C4-2B (cell line): ENCODE measurements at regions not wholly inside any gene's neighbourhood (a gene's known extent, or its start where the extent isn't known, plus 50 kb on each side); places are given as distances from the start of the nearest gene placed in this dataset.

Experiments used
- H3K27ac ChIP-seq: fragments of 450-650 bp; 2 replicates; pipeline ENCODE4 v1.5.1; 2017
- ZFX ChIP-seq: fragments of 450-650 bp; IDR thresholded peaks from 2 replicates; pipeline ENCODE4 v1.6.1; 2017
- TF ChIP-seq, protein P1 (sequence below): fragments of 450-650 bp; conservative IDR thresholded peaks from 2 replicates; pipeline ENCODE4 v1.5.1; 2017; ENCODE audit warnings: mild to moderate bottlenecking

DNA sequence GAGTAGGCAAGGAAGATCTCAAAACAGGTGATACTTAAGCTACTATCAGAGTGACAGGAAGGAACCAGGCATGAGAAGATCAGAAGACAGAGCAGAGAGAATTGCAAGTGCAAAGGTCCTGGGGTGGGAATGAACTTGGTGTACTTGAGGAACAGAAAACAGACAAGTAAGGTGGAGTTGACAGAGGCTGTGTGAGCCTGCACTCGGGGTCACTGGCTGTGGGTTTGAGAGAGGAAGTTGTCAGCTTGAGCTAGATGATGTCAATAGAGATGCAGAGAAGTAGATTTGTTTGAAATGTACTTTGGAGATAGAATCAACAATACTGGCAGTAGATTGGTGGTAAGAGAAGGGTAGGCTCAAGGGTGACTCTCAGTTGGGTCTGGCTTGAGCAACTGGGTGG is 209.5 kb downstream of the CLIC5 start:
- TF ChIP-seq, protein P1, sequence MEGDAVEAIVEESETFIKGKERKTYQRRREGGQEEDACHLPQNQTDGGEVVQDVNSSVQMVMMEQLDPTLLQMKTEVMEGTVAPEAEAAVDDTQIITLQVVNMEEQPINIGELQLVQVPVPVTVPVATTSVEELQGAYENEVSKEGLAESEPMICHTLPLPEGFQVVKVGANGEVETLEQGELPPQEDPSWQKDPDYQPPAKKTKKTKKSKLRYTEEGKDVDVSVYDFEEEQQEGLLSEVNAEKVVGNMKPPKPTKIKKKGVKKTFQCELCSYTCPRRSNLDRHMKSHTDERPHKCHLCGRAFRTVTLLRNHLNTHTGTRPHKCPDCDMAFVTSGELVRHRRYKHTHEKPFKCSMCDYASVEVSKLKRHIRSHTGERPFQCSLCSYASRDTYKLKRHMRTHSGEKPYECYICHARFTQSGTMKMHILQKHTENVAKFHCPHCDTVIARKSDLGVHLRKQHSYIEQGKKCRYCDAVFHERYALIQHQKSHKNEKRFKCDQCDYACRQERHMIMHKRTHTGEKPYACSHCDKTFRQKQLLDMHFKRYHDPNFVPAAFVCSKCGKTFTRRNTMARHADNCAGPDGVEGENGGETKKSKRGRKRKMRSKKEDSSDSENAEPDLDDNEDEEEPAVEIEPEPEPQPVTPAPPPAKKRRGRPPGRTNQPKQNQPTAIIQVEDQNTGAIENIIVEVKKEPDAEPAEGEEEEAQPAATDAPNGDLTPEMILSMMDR = no peak
- TF ChIP-seq ZFX = no peak

DNA sequence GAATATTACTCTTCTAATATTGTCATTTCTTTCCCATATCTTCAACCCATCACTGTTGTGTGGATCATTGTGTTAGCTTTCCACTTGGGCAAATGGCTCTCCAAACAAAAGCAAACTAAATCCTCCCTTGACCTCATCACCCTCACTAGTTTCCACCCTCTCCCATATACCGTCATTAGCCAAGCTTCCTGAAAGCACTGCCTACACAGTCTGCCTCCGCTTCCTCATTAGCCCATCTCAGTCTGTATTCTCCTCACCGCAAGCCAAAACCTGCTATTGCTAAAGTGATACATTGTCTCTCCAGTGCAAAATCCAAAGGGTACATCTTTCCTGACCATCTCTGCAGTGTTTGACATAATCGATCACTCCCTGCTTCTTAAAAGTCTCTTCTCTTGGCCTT is 212.6 kb downstream of the CLIC5 start:
- no peak for TF ChIP-seq ZFX
- TF ChIP-seq, protein P1 = no peak
- H3K27ac ChIP-seq = no peak overlapping the region

More for the DNA sequence above, 209.5 kb downstream of the CLIC5 start:
- H3K27ac ChIP-seq = no peak overlapping the region

DNA sequence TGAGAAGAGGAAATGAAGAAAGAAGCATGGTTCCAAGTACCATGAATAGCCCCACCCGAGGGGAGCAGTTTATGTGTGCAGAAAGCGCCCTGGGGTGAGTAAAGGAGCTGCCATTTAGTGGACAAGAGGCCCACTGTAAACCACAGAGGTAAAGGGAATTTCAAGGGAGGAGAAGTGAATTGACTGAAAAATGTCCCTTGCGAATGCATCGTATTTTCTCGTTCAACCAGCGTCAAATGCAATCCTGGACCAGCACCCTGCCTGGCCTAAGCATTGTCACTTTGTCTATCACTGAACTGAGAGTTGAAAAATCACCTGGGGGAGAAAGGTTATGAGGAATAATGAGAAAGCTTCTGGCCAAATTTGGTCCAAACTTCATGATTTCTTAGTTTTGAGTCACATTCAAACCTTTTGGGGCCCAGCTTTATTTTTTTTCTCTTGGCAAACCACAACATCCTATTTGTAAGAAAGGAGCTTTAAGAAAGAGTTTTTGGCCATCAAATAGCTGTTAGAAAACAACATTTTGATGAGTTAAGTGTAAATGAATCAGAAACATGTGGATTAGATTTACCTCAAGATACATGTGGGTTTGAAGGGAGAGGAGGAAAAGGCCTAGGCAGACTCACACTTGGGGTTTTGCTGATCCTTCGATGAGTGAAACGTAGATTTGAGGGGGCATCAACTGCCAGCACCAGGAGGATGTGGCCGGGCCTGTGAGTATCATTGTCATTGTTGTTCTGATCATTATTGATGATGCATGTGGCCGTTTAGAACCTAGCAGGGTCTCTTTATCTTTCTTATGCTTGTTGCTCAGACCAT is 214.0 kb downstream of the CLIC5 start:
- H3K27ac ChIP-seq = no peak overlapping the region
- TF ChIP-seq ZFX = no peak
- TF ChIP-seq, protein P1 = no peak

DNA sequence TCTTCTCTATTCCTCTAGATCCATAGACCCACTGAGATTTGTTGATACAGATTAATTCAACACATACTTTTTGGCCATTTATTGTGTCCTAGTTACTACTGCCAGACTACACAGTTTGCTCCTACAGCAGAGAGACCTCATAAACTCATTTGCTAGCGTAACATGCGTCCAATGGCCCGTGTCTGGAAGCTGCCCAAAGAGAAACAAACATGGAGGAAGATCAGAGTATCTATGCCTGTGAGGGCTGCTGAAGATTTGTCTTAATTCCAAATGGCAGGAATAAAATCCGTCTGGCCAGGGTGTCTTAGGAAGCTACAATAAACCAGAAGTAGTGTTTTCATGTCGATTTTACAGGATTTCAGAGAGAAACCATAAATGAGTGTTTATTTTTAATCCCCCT is 214.7 kb downstream of the CLIC5 start:
- TF ChIP-seq, protein P1 = no peak
- TF ChIP-seq ZFX = no peak
- H3K27ac ChIP-seq = no peak overlapping the region

DNA sequence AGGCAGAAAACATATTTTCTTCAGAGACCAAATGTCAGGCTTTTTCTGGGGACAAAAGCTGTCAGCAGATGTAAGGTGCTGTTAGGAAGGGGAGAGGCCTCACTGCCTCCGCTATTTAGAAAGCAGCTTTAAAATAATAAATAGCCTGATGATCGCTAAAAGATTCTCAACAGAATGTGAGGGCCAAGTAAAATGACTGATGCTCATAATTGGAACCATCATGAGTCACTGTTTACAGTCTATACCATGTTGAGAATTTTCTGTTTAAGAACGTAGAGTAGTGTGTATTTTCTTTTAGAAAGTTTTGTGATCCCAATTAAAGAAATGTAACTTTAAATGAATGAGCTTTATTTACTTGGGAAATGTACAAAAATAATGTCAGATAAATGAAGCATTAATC is 220.0 kb downstream of the CLIC5 start:
- H3K27ac ChIP-seq = no peak overlapping the region
- TF ChIP-seq, protein P1 = no peak
- no peak for TF ChIP-seq ZFX

DNA sequence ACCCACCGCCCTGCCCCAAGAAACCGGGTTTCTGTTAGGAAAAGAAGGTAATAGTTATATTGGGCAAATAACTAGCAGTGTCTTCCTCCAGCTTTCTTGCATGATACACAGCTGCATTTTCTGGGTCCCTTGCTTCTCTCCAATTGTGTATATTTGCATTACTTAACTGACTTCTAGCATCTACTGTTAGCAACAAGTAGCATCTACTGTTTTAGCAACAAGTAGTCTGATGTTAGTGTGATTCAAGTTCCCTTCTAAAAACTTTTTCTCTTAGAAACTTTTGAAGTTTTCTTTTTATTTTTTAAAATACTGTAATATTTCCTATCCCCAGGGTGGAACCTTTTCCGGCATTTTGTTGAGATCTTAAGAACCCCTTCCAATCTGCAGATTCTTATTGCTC is 221.2 kb downstream of the CLIC5 start:
- TF ChIP-seq, protein P1 = no peak
- TF ChIP-seq ZFX = no peak
- no peak overlapping the region for H3K27ac ChIP-seq

DNA sequence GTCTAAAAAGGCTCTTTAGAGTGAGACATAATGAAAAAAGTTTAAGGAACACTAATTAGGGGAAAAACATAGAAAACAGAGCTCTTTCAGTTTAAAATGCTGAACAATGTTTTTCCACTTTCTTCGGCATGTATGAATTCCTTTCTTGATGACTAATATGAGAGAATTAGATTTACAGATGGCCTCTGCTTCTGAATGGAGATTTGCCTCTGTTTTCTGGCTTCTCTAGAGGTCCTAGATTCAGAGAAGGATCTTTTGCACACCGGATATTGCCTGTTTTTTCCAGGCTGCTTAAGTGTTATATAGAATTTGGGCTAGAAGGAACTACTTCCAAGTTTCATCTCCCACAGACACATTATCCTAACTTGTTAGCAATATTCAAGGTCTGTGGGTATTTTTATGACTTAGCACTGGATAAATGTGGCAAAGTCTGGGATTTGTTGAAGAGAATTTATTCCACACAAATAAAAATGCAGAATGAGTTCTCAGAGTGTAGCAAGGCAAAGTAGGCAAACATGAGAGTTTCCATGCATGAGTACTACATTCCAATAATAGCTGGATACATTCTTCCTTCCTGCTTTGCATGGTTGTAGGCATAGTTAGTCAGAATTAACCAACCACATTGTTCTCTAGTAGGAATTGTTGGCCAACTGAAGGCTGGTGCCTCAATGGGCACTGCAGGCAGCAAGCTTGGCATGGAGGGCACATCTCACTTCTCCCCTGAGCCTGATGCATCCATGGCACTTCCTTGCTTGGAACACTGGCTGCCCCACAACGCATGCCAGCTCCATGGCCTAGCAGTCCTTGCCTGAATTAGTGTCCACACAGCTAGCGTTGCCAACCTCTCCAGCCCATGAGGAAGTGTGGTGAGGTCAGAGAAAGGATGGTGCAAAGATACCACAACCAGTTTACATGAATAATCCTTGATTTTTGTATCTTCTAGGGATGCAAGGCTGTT is 224.2 kb downstream of the CLIC5 start:
- TF ChIP-seq ZFX = no peak
- TF ChIP-seq, protein P1 = no peak
- no peak overlapping the region for H3K27ac ChIP-seq
